Hepatocyte (in vitro differentiated cells): ENCODE measurements at regions not wholly inside any gene's neighbourhood (a gene's known extent, or its start where the extent isn't known, plus 50 kb on each side); places are given as distances from the start of the nearest gene placed in this dataset.

Source experiments
- DNase-seq: peaks from one replicate; pipeline ENCODE4 v3.0.0-alpha.2; 2016; ENCODE audit warnings: low spot score
- H2AFZ ChIP-seq: fragments of 200-600 bp; sonication (generic); 2 replicates; pipeline ENCODE4 v1.6.0; 2016; ENCODE audit warnings: antibody characterized with exemption, mild to moderate bottlenecking
- H3K27ac ChIP-seq: fragments of 200-600 bp; sonication (generic); 2 replicates; pipeline ENCODE4 v1.5.1; 2016; ENCODE audit warnings: mild to moderate bottlenecking
- H3K27me3 ChIP-seq: fragments of 200-600 bp; sonication (generic); 2 replicates; pipeline ENCODE4 v1.6.1; 2016
- H3K36me3 ChIP-seq: fragments of 200-600 bp; sonication (generic); replicated peaks from 2 replicates; pipeline ENCODE4 v1.5.1; 2016; ENCODE audit warnings: low read depth; ENCODE audit not compliant: insufficient read depth
- H3K4me1 ChIP-seq: fragments of 200-600 bp; sonication (generic); 2 replicates; pipeline ENCODE4 v1.5.1; 2016; ENCODE audit warnings: mild to moderate bottlenecking, moderate library complexity; ENCODE audit not compliant: insufficient read depth
- H3K4me2 ChIP-seq: fragments of 200-600 bp; sonication (generic); 2 replicates; pipeline ENCODE4 v1.6.0; 2016
- H3K4me3 ChIP-seq: fragments of 200-600 bp; sonication (generic); 2 replicates; pipeline ENCODE4 v1.5.1; 2016; ENCODE audit warnings: mild to moderate bottlenecking
- H3K79me2 ChIP-seq: fragments of 200-600 bp; sonication (generic); 2 replicates; pipeline ENCODE4 v1.6.0; 2017; ENCODE audit warnings: mild to moderate bottlenecking
- H3K9me2 ChIP-seq: fragments of 200-600 bp; sonication (generic); replicated peaks from 2 replicates; pipeline ENCODE4 v1.6.0; 2017; ENCODE audit warnings: mild to moderate bottlenecking; ENCODE audit not compliant: insufficient read depth
- H3K9me3 ChIP-seq: fragments of 200-600 bp; sonication (generic); 2 replicates; pipeline ENCODE4 v1.5.1; 2016; ENCODE audit warnings: low read depth, mild to moderate bottlenecking
- H4K20me1 ChIP-seq: fragments of 200-600 bp; sonication (generic); 2 replicates; pipeline ENCODE4 v1.6.0; 2016; ENCODE audit warnings: mild to moderate bottlenecking; ENCODE audit not compliant: insufficient read depth, poor library complexity, severe bottlenecking
- CTCF ChIP-seq: fragments of 200-600 bp; sonication (generic); IDR thresholded peaks from 2 replicates; pipeline ENCODE4 v1.5.1; 2016; ENCODE audit warnings: antibody characterized with exemption, mild to moderate bottlenecking; ENCODE audit not compliant: poor library complexity
- EZH2 ChIP-seq: fragments of 200-600 bp; sonication (generic); IDR thresholded peaks from 2 replicates; pipeline ENCODE4 v1.6.1; 2016; ENCODE audit warnings: antibody characterized with exemption, mild to moderate bottlenecking, borderline replicate concordance
- EZH2phosphoT487 ChIP-seq: fragments of 200-600 bp; sonication (generic); IDR thresholded peaks from one replicate; pipeline ENCODE4 v1.6.1; 2018; ENCODE audit warnings: antibody characterized with exemption, mild to moderate bottlenecking, low read depth, moderate library complexity; ENCODE audit not compliant: unreplicated experiment, severe bottlenecking
- WGBS: methylation state at CpG from one replicate; pipeline ENCODE4 v1.1.6; 2016; ENCODE audit warnings: low lambda C conversion rate; ENCODE audit errors: missing lambda C conversion rate; 5-methylcytosine and 5-hydroxymethylcytosine counted together

GRCh38 chr2:146213674-146214073 is 1631.2 kb upstream of the ACVR2A start:
- no peaks in the 10 kb centered on the region for H3K27me3 ChIP-seq
- no peaks in the 10 kb centered on the region for H3K36me3 ChIP-seq
- H3K4me3 ChIP-seq = no peak overlapping the region
- TF ChIP-seq EZH2 (no peak), CTCF (no peak), EZH2phosphoT487 (no peak)
- H3K4me1 ChIP-seq = no peaks in the 10 kb centered on the region
- H3K9me3 ChIP-seq = no peaks in the 10 kb centered on the region
- H2AFZ ChIP-seq = no peak overlapping the region
- H3K27ac ChIP-seq = no peak overlapping the region
- no peaks in the 10 kb centered on the region for H3K9me2 ChIP-seq
- H3K4me2 ChIP-seq = no peak overlapping the region
- no peak for DNase-seq
- no peaks in the 10 kb centered on the region for H3K79me2 ChIP-seq
- no peaks in the 10 kb centered on the region for H4K20me1 ChIP-seq

GRCh38 chr2:146212602-146213001 is 1632.2 kb upstream of the ACVR2A start:
- H3K4me3 ChIP-seq = no peak overlapping the region
- H3K4me1 ChIP-seq = no peaks in the 10 kb centered on the region
- no peak overlapping the region for H3K4me2 ChIP-seq
- TF ChIP-seq CTCF (no peak), EZH2 (no peak), EZH2phosphoT487 (no peak)
- no peaks in the 10 kb centered on the region for H3K36me3 ChIP-seq
- no peak overlapping the region for H2AFZ ChIP-seq
- no peak overlapping the region for H3K27ac ChIP-seq
- no peaks in the 10 kb centered on the region for H3K9me2 ChIP-seq
- no peaks in the 10 kb centered on the region for H3K79me2 ChIP-seq
- no peaks in the 10 kb centered on the region for H4K20me1 ChIP-seq
- H3K9me3 ChIP-seq = no peaks in the 10 kb centered on the region
- 96% methylated on average over 4 of the region's 4 CpGs for WGBS
- no peaks in the 10 kb centered on the region for H3K27me3 ChIP-seq
- DNase-seq = no peak

GRCh38 chr2:146209842-146210275 is 1635.0 kb upstream of the ACVR2A start:
- H3K27me3 ChIP-seq = no peaks in the 10 kb centered on the region
- H3K4me1 ChIP-seq = no peaks in the 10 kb centered on the region
- no peak overlapping the region for H3K4me2 ChIP-seq
- H3K79me2 ChIP-seq = no peaks in the 10 kb centered on the region
- no peak for DNase-seq
- no peaks in the 10 kb centered on the region for H4K20me1 ChIP-seq
- H3K9me2 ChIP-seq = no peaks in the 10 kb centered on the region
- no peak overlapping the region for H2AFZ ChIP-seq
- H3K36me3 ChIP-seq = no peaks in the 10 kb centered on the region
- H3K27ac ChIP-seq = no peak overlapping the region
- no peaks in the 10 kb centered on the region for H3K9me3 ChIP-seq
- 87% methylated on average over 3 of the region's 3 CpGs for WGBS
- TF ChIP-seq EZH2 = no peak
- TF ChIP-seq EZH2phosphoT487 = no peak
- TF ChIP-seq CTCF = no peak
- no peak overlapping the region for H3K4me3 ChIP-seq

GRCh38 chr2:146207901-146208300 is 1636.9 kb upstream of the ACVR2A start:
- H3K79me2 ChIP-seq = no peaks in the 10 kb centered on the region
- no peaks in the 10 kb centered on the region for H3K9me2 ChIP-seq
- WGBS = 60% methylated on average over 3 of the region's 3 CpGs
- no peak for DNase-seq
- H3K36me3 ChIP-seq = no peaks in the 10 kb centered on the region
- no peak for TF ChIP-seq EZH2
- TF ChIP-seq CTCF = no peak
- TF ChIP-seq EZH2phosphoT487 = no peak
- H3K4me2 ChIP-seq = no peak overlapping the region
- no peak overlapping the region for H3K4me3 ChIP-seq
- no peaks in the 10 kb centered on the region for H3K9me3 ChIP-seq
- H3K27me3 ChIP-seq = no peaks in the 10 kb centered on the region
- H2AFZ ChIP-seq = no peak overlapping the region
- no peak overlapping the region for H3K27ac ChIP-seq
- H4K20me1 ChIP-seq = no peaks in the 10 kb centered on the region
- no peaks in the 10 kb centered on the region for H3K4me1 ChIP-seq
